Fibroblast of villous mesenchyme (primary cell): ENCODE measurements at regions not wholly inside any gene's neighbourhood (a gene's known extent, or its start where the extent isn't known, plus 50 kb on each side); places are given as distances from the start of the nearest gene placed in this dataset.

Experiments used
- DNase-seq: peaks from one replicate; pipeline ENCODE4 v3.0.0-alpha.2; 2010; ENCODE audit warnings: low read depth
- H3K4me3 ChIP-seq: 2 replicates; pipeline ENCODE4 v1.5.1; 2011; ENCODE audit warnings: low read depth, mild to moderate bottlenecking, low read length
- TF ChIP-seq, protein P1 (sequence below): IDR thresholded peaks from 2 replicates; pipeline ENCODE4 v1.5.1; 2012; ENCODE audit warnings: low read depth, mild to moderate bottlenecking, low read length; ENCODE audit not compliant: insufficient read depth

GRCh38 chr5:164721116-164721515 is 1215.7 kb downstream of the MAT2B start:
- no peak for DNase-seq
- TF ChIP-seq, protein P1, sequence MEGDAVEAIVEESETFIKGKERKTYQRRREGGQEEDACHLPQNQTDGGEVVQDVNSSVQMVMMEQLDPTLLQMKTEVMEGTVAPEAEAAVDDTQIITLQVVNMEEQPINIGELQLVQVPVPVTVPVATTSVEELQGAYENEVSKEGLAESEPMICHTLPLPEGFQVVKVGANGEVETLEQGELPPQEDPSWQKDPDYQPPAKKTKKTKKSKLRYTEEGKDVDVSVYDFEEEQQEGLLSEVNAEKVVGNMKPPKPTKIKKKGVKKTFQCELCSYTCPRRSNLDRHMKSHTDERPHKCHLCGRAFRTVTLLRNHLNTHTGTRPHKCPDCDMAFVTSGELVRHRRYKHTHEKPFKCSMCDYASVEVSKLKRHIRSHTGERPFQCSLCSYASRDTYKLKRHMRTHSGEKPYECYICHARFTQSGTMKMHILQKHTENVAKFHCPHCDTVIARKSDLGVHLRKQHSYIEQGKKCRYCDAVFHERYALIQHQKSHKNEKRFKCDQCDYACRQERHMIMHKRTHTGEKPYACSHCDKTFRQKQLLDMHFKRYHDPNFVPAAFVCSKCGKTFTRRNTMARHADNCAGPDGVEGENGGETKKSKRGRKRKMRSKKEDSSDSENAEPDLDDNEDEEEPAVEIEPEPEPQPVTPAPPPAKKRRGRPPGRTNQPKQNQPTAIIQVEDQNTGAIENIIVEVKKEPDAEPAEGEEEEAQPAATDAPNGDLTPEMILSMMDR: no peak
- H3K4me3 ChIP-seq: no peak overlapping the region

DNA sequence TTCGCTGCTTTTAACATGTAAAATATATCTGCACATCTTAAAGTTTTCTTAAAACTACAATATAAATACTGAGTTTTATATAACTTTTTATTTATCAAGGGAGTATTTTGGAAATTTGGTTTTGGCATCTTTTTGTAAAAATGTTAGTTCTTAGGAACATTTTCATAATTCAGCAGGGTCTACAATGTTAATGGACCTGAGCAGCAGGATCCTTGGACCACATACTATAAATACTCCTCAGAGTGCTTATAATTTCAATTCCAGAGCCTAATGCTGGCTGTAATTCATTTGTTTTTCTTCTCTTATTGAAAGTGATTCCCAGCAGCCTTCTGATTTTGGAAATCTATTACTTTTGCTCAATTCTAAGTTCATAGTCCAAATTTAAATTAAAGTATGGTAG is 1216.2 kb downstream of the MAT2B start:
- no peak overlapping the region for H3K4me3 ChIP-seq
- no peak for DNase-seq
- TF ChIP-seq, protein P1: no peak

DNA sequence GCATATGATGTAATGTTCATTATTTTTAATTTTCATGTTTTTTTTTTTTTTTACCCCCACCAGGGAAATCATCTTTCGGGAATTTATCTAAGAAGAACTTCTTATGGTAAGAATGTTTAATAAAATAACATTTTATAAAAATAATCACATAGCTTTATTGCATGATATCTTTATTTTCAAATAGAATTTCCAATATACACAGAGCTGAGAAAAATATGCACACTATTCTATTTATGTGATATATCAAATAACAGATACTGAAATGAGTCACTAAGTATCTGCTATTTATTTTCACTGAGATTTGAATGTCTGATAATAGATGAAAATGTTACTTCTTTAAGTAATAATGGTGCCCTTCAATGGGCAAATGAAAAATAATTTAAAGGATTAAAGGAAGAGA is 1217.3 kb downstream of the MAT2B start:
- TF ChIP-seq, protein P1: no peak
- no peak for DNase-seq
- H3K4me3 ChIP-seq: no peak overlapping the region

- no peak for DNase-seq
- TF ChIP-seq, protein P1: no peak
- no peak overlapping the region for H3K4me3 ChIP-seq
These were observed 1221.6 kb downstream of the MAT2B start for GRCh38 chr5:164727012-164727411.

- TF ChIP-seq, protein P1: no peak
- DNase-seq: no peak
- H3K4me3 ChIP-seq: no peak overlapping the region
These were observed 1223.3 kb downstream of the MAT2B start for GRCh38 chr5:164728733-164729132.

GRCh38 chr5:164735334-164735733 is 1229.9 kb downstream of the MAT2B start:
- TF ChIP-seq, protein P1: no peak
- H3K4me3 ChIP-seq: no peak overlapping the region
- DNase-seq: no peak

- H3K4me3 ChIP-seq: no peak overlapping the region
- TF ChIP-seq, protein P1: no peak
- no peak for DNase-seq
These were observed 1236.0 kb downstream of the MAT2B start for GRCh38 chr5:164741376-164741775.
